Head of caudate nucleus (tissue), 42 donors: ENCODE measurements at regions not wholly inside any gene's neighbourhood (a gene's known extent, or its start where the extent isn't known, plus 50 kb on each side); places are given as distances from the start of the nearest gene placed in this dataset.
"Not testable (repeated sequence)": the region's sequence is repeated elsewhere in the genome, so short reads cannot be mapped to it uniquely, and the experiment has no call there.

Source experiments
- DNase-seq, 42 donors: peaks; one replicate each; pipeline versions ENCODE4 v3.0.0 to v3.0.0-alpha.2; 2020 to 2021; ENCODE audit warnings: mixed read lengths in 7 of 42
- intact Hi-C: fragments of 100-400 bp; cut with DNase I; formaldehyde crosslinking; loops from one replicate; pipeline ENCODE4 v1.15.0; 2022

DNA sequence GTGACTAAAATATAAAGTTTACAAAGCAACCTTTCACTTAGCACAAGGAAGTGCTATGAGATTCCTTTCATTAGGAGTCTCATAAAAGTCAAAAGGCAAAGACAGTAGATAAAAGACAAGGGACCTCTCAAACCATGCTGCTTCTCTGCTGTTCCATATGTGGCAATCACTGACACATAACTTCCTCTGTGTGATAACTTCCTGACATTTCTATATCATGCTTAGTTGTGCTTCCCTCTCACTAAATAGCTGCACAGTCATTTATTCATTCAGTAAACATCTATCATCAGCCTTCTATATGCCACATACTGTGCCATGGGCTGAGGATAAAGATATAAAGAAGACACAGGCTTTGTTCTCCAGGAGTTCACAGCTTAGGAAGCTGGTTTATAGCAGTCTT lies 214.8 kb upstream of the GRIK2 start:
- intact Hi-C loops = no loop called here
- no peak for DNase-seq

DNA sequence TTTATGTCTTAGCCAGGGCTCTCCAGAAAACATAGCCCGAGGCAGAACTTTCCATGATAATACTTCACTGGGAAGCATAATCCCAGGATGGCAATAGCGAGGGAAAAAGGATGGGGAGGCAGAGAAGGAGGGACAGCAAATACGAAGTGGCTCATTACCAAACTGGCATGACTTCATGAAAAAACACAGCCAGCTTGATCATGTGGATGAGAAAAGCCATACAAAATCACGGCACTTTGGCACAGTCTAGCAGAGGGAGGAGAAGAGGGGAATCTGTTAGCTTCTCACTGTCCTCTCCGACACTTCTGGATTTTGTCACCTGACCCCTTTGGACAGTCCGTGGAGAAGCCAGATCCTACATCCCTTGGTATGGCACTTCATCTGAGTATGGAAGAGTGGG lies 212.5 kb upstream of the GRIK2 start:
- intact Hi-C loops = no loop called here
- DNase-seq = no peak

DNA sequence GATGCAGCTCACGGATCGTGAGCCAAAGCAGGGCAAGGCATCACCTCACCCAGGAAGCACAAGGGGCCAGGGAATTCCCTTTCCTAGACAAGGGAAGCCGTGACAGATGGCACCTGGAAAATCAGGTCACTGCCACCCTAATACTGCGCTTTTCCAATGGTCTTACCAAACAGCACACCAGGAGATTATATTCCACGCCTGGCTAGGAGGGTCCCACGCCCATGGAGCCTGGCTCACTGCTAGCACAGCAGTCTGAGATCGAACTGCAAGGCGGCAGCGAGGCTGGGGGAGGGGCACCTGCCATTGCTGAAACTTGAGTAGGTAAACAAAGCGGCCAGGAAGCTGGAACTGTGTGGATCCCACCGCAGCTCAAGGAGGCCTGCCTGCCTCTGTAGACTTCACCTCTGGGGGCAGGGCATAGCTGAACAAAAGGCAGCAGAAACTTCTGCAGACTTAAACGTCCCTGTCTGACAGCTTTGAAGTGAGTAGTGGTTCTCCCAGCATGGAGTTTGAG lies 205.2 kb upstream of the GRIK2 start:
- intact Hi-C loops, DNase-seq: not testable (repeated sequence)

DNA sequence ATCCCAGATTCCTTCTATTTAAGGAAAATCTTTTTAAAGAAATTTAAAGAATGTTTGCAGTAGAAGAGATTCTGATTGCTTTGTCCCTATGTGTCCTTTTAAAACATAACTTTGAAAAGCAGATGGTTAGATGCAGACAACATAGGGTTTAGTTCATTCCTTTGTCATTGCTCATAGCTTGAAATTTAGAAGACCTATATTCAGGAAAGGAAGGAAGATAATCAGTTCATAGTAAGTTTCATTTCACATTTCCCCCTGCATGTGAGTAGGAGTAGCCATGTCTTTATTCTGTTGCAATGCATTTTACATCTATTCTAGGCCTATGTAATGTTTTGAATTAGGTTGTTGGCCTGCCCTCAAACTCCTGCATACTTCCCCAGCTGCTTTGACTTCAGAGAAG lies 197.9 kb upstream of the GRIK2 start:
- intact Hi-C loops = no loop called here
- no peak for DNase-seq

DNA sequence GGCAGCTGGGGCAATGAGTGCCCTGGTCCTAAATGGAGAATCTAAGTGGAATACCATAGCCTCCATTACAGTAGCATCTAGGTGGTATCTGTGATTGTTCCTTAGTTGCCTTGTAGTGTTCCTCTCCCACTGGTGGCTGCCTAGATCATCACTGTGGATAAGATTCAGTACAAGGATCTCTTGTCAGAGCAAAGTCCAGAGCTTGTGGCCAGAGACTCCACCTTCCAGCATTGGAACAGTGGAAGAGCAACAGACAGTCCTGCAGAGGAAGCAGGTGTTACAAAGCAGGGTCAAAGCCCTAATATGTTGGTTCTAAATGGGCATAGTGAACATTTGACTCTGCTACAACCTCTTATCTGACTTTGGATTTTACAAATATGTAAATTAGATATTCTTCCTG lies 194.1 kb upstream of the GRIK2 start:
- DNase-seq = no peak
- intact Hi-C loops = no loop called here

DNA sequence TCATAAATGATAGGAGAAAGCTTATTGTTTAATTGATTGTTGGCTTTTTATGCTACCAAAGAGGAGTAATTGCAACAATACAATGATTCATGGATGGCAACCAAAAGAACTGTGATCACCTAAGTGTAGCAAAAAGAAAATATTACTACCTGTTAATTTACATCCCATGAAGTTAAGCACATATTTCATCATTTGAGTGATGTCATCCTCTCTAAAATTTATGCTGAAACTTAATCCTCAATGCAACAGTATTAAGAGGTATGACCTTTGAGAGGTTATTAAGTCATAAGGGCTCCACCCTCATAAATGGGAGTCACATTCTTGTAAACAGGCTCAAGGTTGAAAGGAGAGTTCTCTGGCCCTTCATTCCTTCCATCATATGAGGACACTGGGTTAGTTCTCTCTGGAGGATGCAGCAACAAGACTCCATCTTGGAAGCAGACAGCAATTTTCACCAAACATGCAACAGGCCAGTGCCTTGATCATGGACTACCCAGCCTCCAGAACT lies 190.6 kb upstream of the GRIK2 start:
- no peak for DNase-seq
- intact Hi-C loops = no loop called here

DNA sequence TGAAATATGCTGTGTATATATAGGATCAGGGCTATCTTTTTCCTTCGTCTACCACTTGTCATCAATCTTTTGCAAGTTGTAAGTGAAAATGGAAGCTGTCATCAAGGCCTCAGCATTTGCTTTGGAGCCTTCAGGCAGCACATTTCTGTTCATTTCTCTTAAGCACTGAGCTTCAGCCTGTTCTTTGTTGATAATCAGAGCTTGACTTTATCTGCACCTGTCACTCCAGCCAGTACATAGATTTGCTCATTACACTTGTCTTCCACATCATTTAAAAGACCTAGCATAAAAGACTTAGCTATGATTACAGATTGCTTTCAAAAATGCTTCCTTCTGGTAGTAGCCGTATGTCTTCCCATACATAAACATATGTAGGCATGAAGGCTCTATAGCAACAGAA lies 189.8 kb upstream of the GRIK2 start:
- intact Hi-C loops = no loop called here
- no peak for DNase-seq

DNA sequence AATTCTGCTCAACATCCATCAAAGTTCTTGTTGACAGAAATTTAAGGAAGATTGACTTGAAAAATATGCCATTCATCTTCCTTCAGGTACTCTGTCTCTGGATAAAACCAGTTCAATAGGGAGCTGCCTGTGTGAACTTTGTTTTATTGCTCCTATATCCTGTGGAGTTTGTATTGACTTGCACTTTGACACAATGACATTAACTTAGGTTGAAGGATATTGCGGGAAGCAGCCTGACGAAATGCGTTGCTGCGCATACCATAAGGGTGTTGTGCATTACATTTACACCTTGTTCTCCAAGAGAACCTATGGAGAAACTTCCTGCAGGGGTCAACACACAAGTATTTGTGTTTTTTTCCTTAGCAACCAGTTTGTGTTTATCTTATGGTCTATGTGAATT lies 185.4 kb upstream of the GRIK2 start:
- intact Hi-C loops = no loop called here
- no peak for DNase-seq

DNA sequence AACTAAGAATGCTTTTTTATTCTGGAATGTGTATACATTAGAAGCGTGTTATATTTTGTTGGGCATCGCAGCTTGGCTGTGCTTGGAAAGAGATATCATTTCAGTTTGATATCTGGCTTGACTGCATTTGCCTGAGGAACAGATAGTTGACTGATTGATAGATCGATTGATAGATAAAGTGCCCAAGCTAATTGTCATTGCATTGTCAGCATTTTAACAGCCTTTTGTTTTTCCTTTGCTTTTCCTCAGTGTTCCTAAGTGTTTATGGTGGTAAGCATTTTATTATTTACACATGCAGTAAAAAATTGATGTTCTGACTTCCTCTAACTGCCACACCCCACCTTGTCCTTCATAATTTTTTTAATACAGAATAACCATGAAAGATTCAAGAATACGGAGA lies 180.9 kb upstream of the GRIK2 start:
- intact Hi-C loops = no loop called here
- no peak for DNase-seq

DNA sequence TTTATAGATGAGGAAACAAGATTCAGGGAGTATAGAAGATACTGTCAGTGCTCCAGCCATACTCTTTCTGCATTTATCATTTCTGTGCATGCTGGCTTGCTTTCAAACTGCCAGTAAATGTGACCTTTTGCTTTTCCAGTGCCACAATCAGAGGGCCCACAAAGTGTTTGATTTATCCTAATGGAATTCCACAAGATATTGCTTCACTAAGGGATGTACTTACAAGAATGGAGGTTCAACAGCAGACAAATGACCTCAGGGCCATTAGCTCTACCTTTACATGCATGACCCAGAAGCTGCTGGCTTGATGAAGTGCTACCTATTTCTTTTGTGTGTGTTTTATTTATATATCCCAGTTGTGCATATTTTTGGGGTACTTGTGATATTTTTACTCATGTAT lies 171.5 kb upstream of the GRIK2 start:
- DNase-seq = no peak
- intact Hi-C loops = no loop called here

DNA sequence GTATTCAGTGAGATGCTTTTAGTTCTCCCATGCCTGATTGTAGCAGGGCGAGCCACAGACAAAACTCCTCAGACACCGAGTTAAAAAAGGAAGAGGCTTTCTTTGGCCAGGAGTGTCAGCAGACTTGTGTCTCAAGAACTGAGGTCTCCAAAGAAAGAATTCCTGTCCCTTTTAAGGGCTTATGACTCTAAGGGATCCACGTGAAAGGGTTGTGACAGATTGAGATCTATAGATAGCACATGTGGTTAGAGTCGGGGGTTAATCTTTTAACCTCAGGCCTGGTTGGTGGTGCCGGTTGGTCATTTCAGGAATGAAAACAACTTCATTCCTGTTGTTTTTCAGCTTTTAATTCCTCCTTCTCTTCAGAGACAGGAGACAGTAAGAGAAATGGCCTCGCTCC lies 168.8 kb upstream of the GRIK2 start:
- intact Hi-C loops = no loop called here
- no peak for DNase-seq

DNA sequence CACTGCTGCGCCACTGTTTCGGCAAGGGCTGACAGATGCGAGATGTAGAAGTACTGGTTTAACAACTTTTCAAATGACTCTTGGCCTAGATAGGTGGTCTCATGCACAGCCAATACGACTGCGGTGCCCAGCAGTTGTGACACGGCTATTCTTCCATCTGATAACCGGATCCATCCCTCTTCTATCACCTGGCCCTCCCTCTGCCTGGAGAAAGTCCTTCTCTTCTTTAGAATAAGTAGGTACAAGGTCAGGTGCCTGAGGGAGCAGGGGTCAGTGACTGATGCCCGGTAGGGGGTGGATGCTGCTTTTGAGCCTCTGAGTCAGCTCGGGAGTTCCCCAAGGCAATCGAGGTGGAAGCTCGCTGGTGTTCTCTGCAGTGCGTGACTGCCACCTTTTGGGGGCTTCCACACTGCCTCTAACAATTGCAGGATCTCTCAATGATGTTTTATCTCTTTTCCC lies 166.8 kb upstream of the GRIK2 start:
- intact Hi-C loops = no loop called here
- DNase-seq = peak in 16 of 42 donors; percentile 13 to 57 (median 27)

DNA sequence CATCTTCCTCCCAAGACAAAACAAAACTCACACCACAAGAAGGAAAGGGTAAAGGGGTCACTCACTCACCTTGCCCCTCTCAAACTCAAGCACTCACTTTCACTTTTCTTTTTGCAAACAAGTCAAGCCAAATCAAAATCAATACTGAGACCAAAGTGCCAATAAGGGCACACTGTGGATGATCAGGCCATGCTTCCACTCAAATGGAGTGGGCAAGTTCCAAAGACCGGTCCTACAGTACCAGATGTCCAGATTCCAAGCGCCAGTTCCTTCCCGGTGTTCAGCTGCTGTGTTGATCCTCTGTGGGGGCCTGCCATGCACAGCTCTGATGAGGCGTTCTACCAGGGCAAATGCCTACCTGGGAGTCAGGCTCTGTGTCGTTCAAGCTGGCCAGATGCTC lies 162.6 kb upstream of the GRIK2 start:
- no peak for DNase-seq
- intact Hi-C loops = no loop called here

DNA sequence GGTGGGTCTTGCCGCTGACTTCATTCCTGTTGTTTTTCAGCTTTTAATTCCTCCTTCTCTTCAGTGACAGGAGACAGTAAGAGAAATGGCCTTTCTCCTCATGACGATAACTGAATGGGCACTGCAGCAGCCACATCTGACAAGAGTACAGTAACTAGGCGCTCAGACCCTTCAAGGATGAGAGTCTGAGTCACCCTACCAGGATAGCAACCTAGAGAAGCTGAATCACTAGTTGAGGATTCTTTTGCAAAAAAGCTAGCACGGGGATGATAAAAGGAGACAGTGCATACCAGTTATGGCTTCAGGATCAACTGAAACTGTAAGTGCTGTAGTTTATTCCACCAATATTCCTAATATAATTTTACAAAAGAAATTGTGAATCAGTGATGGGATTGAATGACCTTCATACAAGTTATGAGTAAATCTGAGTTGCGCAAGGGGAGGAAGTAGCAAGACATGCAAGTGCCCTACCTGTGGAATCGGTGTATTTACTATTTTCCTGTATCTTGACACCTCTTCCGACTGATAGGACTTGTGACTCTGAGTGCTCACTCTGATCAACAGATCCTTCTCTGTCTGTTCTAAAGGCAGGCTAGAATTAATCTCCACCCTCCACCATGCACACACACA lies 161.8 kb upstream of the GRIK2 start:
- intact Hi-C loops = no loop called here

DNA sequence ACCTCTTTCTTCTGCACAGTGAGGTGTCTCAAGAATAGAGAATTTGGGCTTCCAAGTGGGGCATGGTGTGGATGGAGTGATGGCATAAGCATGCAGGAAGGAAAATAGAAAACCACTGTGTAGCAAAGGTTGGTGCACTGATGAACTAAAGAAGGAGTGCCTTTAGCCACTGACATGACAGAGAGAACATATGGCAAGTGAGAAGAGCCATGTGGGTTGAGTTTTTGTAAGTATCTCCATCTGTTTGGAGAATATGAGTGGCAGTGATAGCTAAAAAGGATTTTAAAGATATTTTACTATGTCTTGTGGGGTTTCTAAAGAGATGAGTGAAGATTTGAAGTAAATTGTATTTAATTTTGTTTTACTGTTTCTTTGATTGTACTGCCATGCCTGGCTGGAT lies 160.5 kb upstream of the GRIK2 start:
- DNase-seq = no peak
- intact Hi-C loops = no loop called here

More for the DNA sequence above, 161.8 kb upstream of the GRIK2 start:
- no peak for DNase-seq

DNA sequence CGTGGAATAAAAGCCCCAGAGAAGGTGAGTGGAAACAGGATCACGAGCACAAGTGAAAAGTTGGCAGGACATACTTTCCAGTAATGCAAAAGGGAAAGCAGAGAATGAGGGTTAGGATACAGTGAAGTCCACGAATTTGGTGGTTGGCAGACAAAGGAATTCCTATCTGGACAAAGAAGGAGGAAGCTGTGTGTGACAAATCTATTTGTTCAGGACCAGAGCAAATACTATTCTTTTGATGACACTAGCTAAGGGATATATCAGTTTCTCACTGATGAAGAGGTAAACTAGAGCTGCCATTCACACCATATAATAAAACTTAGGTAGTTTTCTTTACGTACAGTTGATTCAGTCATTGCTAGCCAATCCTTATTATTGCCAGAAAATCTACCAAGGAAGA lies 156.8 kb upstream of the GRIK2 start:
- intact Hi-C loops = no loop called here

DNA sequence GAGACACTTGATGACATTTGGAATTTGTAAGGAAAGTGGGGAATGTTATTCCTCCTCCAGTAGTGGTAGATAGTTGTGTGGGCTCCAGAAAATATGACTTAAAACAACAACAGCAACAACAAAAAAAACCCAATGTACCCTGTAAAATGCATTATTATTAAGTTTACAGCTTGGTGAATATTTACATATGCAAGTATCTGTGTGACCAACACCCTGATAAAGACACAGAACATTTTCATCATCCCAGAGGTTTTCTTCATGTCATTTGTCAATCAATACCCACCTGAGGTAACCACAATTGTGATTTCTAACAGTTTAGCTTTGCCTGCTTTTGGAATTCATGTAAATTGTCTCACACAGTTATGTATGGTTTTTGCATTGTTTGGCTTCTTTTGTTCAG lies 152.1 kb upstream of the GRIK2 start:
- intact Hi-C loops = no loop called here
- no peak for DNase-seq

More for the DNA sequence above, 156.8 kb upstream of the GRIK2 start:
- DNase-seq = no peak

DNA sequence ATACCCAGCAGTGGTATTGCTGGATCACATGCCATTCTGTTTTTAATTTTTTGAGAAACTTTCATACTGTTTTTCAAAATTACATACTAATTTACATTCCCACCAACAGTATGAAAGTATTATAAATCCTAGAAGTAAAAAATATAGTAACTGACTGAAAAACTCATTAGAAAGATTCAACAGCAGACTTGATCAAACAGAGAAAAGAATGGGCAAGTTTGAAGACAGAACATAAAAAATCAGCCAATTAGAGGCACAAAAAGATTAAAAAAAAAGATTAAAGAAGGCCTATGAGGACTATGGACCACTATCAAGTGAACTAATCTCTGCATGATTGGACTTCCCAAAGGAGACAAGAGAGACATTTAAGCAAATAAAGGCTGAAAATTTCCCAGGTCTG lies 144.0 kb upstream of the GRIK2 start:
- intact Hi-C loops = no loop called here
- DNase-seq = no peak

DNA sequence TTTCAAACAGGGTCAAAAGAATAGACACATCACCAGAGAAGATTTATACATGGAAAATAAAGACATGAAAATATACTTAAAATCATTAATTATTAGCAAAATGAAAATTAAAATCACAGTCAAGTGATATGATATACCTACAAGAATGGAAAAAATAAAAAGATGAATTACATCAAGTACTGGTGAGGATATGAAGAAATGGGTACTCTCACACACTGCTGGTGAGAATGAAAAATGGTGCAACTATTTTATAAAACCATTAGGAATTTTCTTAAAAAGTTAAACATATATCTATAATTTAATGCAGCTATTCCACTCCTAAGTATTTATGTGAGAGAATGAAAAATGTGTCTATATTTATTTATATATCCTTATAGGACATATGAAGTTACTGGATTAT lies 136.3 kb upstream of the GRIK2 start:
- no peak for DNase-seq
- intact Hi-C loops = no loop called here

DNA sequence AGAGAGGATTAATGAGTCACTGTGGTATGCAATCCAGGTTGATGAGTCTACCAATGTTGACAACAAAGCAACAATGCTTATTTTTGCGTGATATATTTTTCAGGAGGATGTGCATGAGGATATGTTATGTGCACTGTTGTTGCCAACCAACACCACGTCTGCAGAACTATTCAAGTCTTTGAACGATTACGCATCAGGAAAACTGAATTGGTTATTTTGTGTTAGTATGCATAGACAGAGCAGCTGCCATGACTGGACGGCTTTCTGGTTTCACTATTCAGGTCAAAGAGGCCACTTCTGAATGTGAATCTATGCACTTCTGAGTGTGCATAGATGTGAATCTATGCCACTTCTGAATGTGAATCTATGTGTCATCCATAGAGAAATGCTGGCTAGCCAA lies 134.0 kb upstream of the GRIK2 start:
- DNase-seq = no peak
- intact Hi-C loops = no loop called here

DNA sequence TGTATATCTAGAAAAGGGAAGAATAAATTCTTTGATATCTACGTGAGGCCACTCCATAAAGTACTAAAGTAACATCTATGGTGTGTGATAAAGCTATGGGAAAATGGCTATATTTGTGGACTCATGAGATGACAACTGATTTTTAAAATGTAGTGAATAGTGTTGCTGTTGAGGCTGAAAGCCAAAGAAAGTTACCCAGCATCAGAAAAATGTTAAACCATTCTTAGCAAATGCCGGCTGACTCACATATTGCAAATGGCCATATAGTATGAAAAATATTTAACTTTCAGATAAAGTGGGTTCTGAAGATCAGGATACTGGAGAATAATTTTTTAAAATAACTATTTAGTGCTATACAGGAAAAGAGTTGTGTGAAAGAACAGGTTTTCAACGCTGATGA lies 129.9 kb upstream of the GRIK2 start:
- intact Hi-C loops = no loop called here

DNA sequence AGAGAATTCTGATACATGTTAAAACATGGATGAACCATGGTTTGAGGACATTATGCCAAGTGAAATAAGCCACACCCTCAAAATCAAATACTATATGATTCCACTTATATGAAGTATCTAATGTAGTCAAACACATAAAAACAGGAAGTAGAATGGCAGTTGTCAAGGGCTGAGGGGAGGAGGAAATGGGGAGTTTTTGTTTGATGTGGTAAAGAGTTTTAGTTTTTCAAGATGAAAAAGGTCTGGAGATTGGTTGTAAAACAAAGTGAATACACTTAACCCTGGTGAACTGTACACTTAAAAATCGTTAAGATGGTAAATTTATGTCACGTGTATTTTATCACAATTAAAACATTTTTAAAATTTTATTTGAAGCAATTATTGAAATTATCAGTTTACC lies 127.4 kb upstream of the GRIK2 start:
- no peak for DNase-seq
- intact Hi-C loops = no loop called here

More for the DNA sequence above, 129.9 kb upstream of the GRIK2 start:
- no peak for DNase-seq
